Left lung (tissue), 4 donors: ENCODE measurements at regions not wholly inside any gene's neighbourhood (a gene's known extent, or its start where the extent isn't known, plus 50 kb on each side); places are given as distances from the start of the nearest gene placed in this dataset.

Experiments used
- ATAC-seq: fragments of 200-7000 bp; cut with Tn5 transposase; one replicate; pipeline ENCODE4 v1.9.1; 2020; ENCODE audit warnings: moderate library complexity
- DNase-seq, 4 donors: peaks; one replicate each; pipeline ENCODE4 v3.0.0-alpha.2; 2013 to 2020
- H3K27ac ChIP-seq, 2 donors: fragments of 200-600 bp; sonication (generic) in 1 of 2; one replicate each; pipeline versions ENCODE4 v1.5.0 to v1.8.0; 2020 to 2021
- H3K27me3 ChIP-seq, 2 donors: fragments of 200-600 bp; sonication (generic) in 1 of 2; one replicate each; pipeline versions ENCODE4 v1.5.0 to v1.8.0; 2020 to 2021
- H3K36me3 ChIP-seq, 2 donors: fragments of 200-600 bp; sonication (generic) in 1 of 2; one replicate each; pipeline versions ENCODE4 v1.5.0 to v1.8.0; 2020 to 2021
- H3K4me1 ChIP-seq, 2 donors: fragments of 200-600 bp; one replicate each; pipeline ENCODE4 v1.8.0; 2021
- H3K4me3 ChIP-seq, 2 donors: fragments of 200-600 bp; sonication (generic) in 1 of 2; one replicate each; pipeline versions ENCODE4 v1.5.0 to v1.8.0; 2020 to 2021; ENCODE audit warnings: mild to moderate bottlenecking in 1 of 2
- H3K9me3 ChIP-seq, 2 donors: fragments of 200-600 bp; sonication (generic) in 1 of 2; one replicate each; pipeline versions ENCODE4 v1.5.0 to v1.8.0; 2020 to 2021
- CTCF ChIP-seq, 2 donors: fragments of 200-600 bp; sonication (generic) in 1 of 2; IDR thresholded peaks; one replicate each; pipeline versions ENCODE4 v1.5.0 to v1.8.0; 2021; ENCODE audit warnings: antibody characterized with exemption in 2 of 2
- intact Hi-C, 2 donors: fragments of 100-400 bp; cut with DNase I; formaldehyde crosslinking; loops; one replicate each; pipeline versions ENCODE4 v1.11.2 to v1.14.2; 2022
- donor health status: DM: no; HTN: yes; CAD: no.
- donor health status: DM: no; HTN: no; CAD: no.

- H3K9me3 ChIP-seq: no peaks in the 10 kb centered on the region
- ATAC-seq (no peak), DNase-seq (no peak)
- no peak for TF ChIP-seq CTCF (IDR thresholded peaks at IDR 0.05)
- intact Hi-C loops: no loop called here
- H3K27me3 ChIP-seq: no peaks in the 10 kb centered on the region
- H3K4me1 ChIP-seq: no peaks in the 10 kb centered on the region
- H3K27ac ChIP-seq: no peak overlapping the region
- H3K36me3 ChIP-seq: no peaks in the 10 kb centered on the region
- H3K4me3 ChIP-seq: no peak overlapping the region
These were observed 310.6 kb upstream of the ATP11B start for GRCh38 chr3:182482705-182483104.

GRCh38 chr3:182484682-182485081 lies 308.6 kb upstream of the ATP11B start:
- ATAC-seq (no peak), DNase-seq (no peak)
- Histone ChIP-seq H3K36me3 (no peaks in the 10 kb centered on the region), H3K27ac (no peak overlapping the region), H3K27me3 (no peaks in the 10 kb centered on the region), H3K4me1 (no peaks in the 10 kb centered on the region), H3K4me3 (no peak overlapping the region), H3K9me3 (no peaks in the 10 kb centered on the region)
- intact Hi-C loops: loop anchor here in 1 of 2 donors (5.0 kb wide), 1 partner anchor 342 kb away; no protein-coding TSS in a partner anchor
- TF ChIP-seq CTCF (IDR thresholded peaks at IDR 0.05): no peak

GRCh38 chr3:182485301-182485700 lies 308.0 kb upstream of the ATP11B start:
- Histone ChIP-seq H3K9me3 (no peaks in the 10 kb centered on the region), H3K36me3 (no peaks in the 10 kb centered on the region), H3K27ac (no peak overlapping the region), H3K4me1 (no peaks in the 10 kb centered on the region), H3K27me3 (no peaks in the 10 kb centered on the region), H3K4me3 (no peak overlapping the region)
- DNase-seq (no peak), ATAC-seq (no peak)
- intact Hi-C loops: loop anchor here in 1 of 2 donors (5.0 kb wide), 1 partner anchor 343 kb away; no protein-coding TSS in a partner anchor
- no peak for TF ChIP-seq CTCF (IDR thresholded peaks at IDR 0.05)

- Histone ChIP-seq H3K9me3 (no peaks in the 10 kb centered on the region), H3K4me1 (no peaks in the 10 kb centered on the region), H3K27me3 (no peaks in the 10 kb centered on the region), H3K4me3 (no peak overlapping the region), H3K36me3 (no peaks in the 10 kb centered on the region), H3K27ac (no peak overlapping the region)
- ATAC-seq (no peak), DNase-seq (no peak)
- intact Hi-C loops: loop anchor here in 1 of 2 donors (5.0 kb wide), 1 partner anchor 344 kb away; no protein-coding TSS in a partner anchor
- TF ChIP-seq CTCF (IDR thresholded peaks at IDR 0.05): no peak
These were observed 306.8 kb upstream of the ATP11B start for GRCh38 chr3:182486463-182486862.

- H3K4me1 ChIP-seq: no peaks in the 10 kb centered on the region
- no peak for TF ChIP-seq CTCF (IDR thresholded peaks at IDR 0.05)
- DNase-seq (no peak), ATAC-seq (no peak)
- intact Hi-C loops: loop anchor here in 1 of 2 donors (5.0 kb wide), 1 partner anchor 345 kb away; no protein-coding TSS in a partner anchor
- no peak overlapping the region for H3K4me3 ChIP-seq
- H3K27ac ChIP-seq: no peak overlapping the region
- H3K27me3 ChIP-seq: no peaks in the 10 kb centered on the region
- H3K9me3 ChIP-seq: no peaks in the 10 kb centered on the region
- no peaks in the 10 kb centered on the region for H3K36me3 ChIP-seq
These were observed 306.2 kb upstream of the ATP11B start for GRCh38 chr3:182487143-182487542.
